ENCODE measurements at regions not wholly inside any gene's neighbourhood (a gene's known extent, or its start where the extent isn't known, plus 50 kb on each side); places are given as distances from the start of the nearest gene placed in this dataset.

- H3K4me1 ChIP-seq (ENCODE audit: insufficient read depth, low read length): no peaks in the 10 kb centered on the region
- no peaks in the 10 kb centered on the region for H3K9me3 ChIP-seq (ENCODE audit: low read depth, low read length)
- no peaks in the 10 kb centered on the region for H3K36me3 ChIP-seq (ENCODE audit: insufficient read depth, low read length)
- no peak overlapping the region for H3K4me3 ChIP-seq (ENCODE audit: insufficient read depth, low read length)
- no peaks in the 10 kb centered on the region for H3K79me2 ChIP-seq (ENCODE audit: insufficient read depth, low read length)
- no peak overlapping the region for H3K4me2 ChIP-seq (ENCODE audit: insufficient read depth, low read length)
- no peak overlapping the region for H2AFZ ChIP-seq (ENCODE audit: low read length)
- no peak for DNase-seq (ENCODE audit: insufficient read length, low spot score, missing footprints)
- no peak overlapping the region for H3K27ac ChIP-seq (ENCODE audit: low read depth, low read length)
- H4K20me1 ChIP-seq (ENCODE audit: insufficient read depth, low read length): no peaks in the 10 kb centered on the region
- no peaks in the 10 kb centered on the region for H3K27me3 ChIP-seq (ENCODE audit: insufficient read depth, low read length)
- no peak for TF ChIP-seq CTCF (IDR thresholded peaks at IDR 0.05; ENCODE audit: extremely low read depth, low read depth, low read length)
Observed at GRCh38 chr2:14255135-14255820, 377.2 kb upstream of the LRATD1 start.

DNA sequence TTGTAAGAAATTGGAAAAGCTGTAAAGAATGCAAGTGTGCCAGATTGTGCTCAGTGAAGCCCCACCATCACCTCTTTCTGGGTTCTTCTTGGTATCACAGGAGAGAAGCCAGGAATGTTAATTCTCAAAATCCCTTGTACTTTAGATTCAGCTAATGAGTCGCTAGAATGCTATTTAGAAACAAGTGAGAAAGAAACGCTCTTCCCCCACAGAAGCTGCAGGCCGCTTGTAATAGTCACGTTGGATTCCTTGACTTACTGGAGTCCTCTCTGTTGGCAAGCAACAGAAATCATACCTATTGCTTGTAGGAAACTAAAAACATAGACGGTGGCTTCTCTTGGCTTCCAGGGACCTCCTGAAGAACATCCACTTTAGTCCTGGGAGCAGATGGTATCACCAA, 375.6 kb upstream of the LRATD1 start:
- no peaks in the 10 kb centered on the region for H3K36me3 ChIP-seq (ENCODE audit: insufficient read depth, low read length)
- no peak for DNase-seq (ENCODE audit: insufficient read length, low spot score, missing footprints)
- no peaks in the 10 kb centered on the region for H4K20me1 ChIP-seq (ENCODE audit: insufficient read depth, low read length)
- H2AFZ ChIP-seq (ENCODE audit: low read length): no peak overlapping the region
- TF ChIP-seq CTCF (IDR thresholded peaks at IDR 0.05; ENCODE audit: extremely low read depth, low read depth, low read length): no peak
- no peak overlapping the region for H3K27ac ChIP-seq (ENCODE audit: low read depth, low read length)
- H3K27me3 ChIP-seq (ENCODE audit: insufficient read depth, low read length): no peaks in the 10 kb centered on the region
- H3K4me1 ChIP-seq (ENCODE audit: insufficient read depth, low read length): no peaks in the 10 kb centered on the region
- no peaks in the 10 kb centered on the region for H3K79me2 ChIP-seq (ENCODE audit: insufficient read depth, low read length)
- no peak overlapping the region for H3K4me2 ChIP-seq (ENCODE audit: insufficient read depth, low read length)
- H3K9me3 ChIP-seq (ENCODE audit: low read depth, low read length): no peaks in the 10 kb centered on the region
- H3K4me3 ChIP-seq (ENCODE audit: insufficient read depth, low read length): no peak overlapping the region

DNA sequence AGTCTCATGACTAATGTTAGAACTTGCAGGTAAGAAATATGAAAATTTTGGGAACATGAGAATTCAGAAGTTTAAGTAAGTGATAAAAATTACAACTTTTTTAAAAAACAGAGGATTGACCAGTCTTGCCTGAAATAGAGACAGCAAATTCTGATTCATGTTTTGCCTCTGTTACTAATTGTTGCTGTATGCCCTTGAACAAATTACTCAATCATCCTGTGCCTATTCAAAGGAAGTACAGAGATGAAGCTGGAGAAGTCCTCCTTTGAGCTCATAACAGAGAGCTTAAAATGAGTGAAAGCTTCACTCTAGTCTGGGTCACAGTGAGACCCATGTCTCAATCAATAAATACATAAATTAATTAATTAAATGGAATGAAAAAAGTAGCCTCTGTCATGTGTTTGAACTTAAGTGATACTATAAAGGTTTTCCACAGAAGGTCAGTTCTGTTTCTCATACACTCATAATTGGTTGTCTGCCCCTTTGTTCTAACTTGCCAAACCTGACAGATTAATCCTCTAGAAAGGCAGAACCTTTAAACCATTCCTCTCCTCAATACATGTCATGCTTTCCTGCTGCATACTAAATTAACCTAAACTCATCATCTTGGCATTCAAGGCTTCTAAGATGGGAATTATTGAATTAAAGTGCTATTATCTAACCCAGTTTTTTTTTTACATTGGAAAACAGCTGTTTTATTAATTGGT, 374.6 kb upstream of the LRATD1 start:
- Histone ChIP-seq H3K36me3 (ENCODE audit: insufficient read depth, low read length) (no peaks in the 10 kb centered on the region), H3K9me3 (ENCODE audit: low read depth, low read length) (no peaks in the 10 kb centered on the region), H3K27me3 (ENCODE audit: insufficient read depth, low read length) (no peaks in the 10 kb centered on the region), H3K4me2 (ENCODE audit: insufficient read depth, low read length) (no peak overlapping the region), H4K20me1 (ENCODE audit: insufficient read depth, low read length) (no peaks in the 10 kb centered on the region), H3K4me1 (ENCODE audit: insufficient read depth, low read length) (no peaks in the 10 kb centered on the region), H2AFZ (ENCODE audit: low read length) (no peak overlapping the region), H3K27ac (ENCODE audit: low read depth, low read length) (no peak overlapping the region), H3K4me3 (ENCODE audit: insufficient read depth, low read length) (no peak overlapping the region), H3K79me2 (ENCODE audit: insufficient read depth, low read length) (no peaks in the 10 kb centered on the region)
- DNase-seq (ENCODE audit: insufficient read length, low spot score, missing footprints): no peak
- no peak for TF ChIP-seq CTCF (IDR thresholded peaks at IDR 0.05; ENCODE audit: extremely low read depth, low read depth, low read length)

DNA sequence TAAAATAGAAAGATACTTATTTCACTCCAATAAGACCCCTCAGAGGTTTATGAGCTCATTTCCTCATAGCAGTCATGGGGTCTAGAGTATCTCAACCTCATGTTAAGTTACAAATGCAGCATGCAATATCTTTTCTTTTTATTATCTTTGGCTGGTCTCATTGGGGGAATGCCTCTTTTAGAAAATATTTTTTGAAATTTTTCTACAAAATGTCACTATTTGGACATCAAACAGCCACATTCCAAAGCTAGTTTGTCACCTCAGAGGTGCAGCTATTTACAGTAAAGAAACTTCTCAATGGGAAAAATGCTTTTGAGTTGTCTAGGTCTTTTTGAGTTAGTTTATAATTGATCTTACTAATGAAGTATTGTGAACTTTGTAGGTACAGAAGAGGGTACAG, 370.7 kb upstream of the LRATD1 start:
- no peak for DNase-seq (ENCODE audit: insufficient read length, low spot score, missing footprints)
- Histone ChIP-seq H2AFZ (ENCODE audit: low read length) (no peak overlapping the region), H3K4me3 (ENCODE audit: insufficient read depth, low read length) (no peak overlapping the region), H3K27ac (ENCODE audit: low read depth, low read length) (no peak overlapping the region), H3K27me3 (ENCODE audit: insufficient read depth, low read length) (no peaks in the 10 kb centered on the region), H3K4me2 (ENCODE audit: insufficient read depth, low read length) (no peak overlapping the region), H3K36me3 (ENCODE audit: insufficient read depth, low read length) (no peaks in the 10 kb centered on the region), H3K9me3 (ENCODE audit: low read depth, low read length) (no peaks in the 10 kb centered on the region), H3K79me2 (ENCODE audit: insufficient read depth, low read length) (no peaks in the 10 kb centered on the region), H3K4me1 (ENCODE audit: insufficient read depth, low read length) (no peaks in the 10 kb centered on the region), H4K20me1 (ENCODE audit: insufficient read depth, low read length) (no peaks in the 10 kb centered on the region)
- no peak for TF ChIP-seq CTCF (IDR thresholded peaks at IDR 0.05; ENCODE audit: extremely low read depth, low read depth, low read length)
